A549 (cell line): ENCODE measurements at regions not wholly inside any gene's neighbourhood (a gene's known extent, or its start where the extent isn't known, plus 50 kb on each side); places are given as distances from the start of the nearest gene placed in this dataset.

ENCODE experiments used
- BHLHE40 ChIP-seq: IDR thresholded peaks from 2 replicates; pipeline ENCODE4 v1.6.1; 2012; ENCODE audit warnings: low read depth, low read length, inconsistent platforms
- CHD2 ChIP-seq: fragments of 150-350 bp; IDR thresholded peaks from 2 replicates; pipeline ENCODE4 v1.6.1; 2014; ENCODE audit warnings: low read length; ENCODE audit not compliant: partially characterized antibody
- CHD4 ChIP-seq: fragments of 200-600 bp; sonication (generic); IDR thresholded peaks from 2 replicates; pipeline ENCODE4 v1.6.1; 2016; ENCODE audit warnings: antibody characterized with exemption, mild to moderate bottlenecking, borderline replicate concordance
- CTCF ChIP-seq: fragments of >200 bp; sonication (Bioruptor Twin); formaldehyde crosslinking; IDR thresholded peaks from 3 replicates; pipeline ENCODE4 v1.5.1; 2016
- FOSL2 ChIP-seq, 2 experiments: fragments of 450-650 bp in 1 of 2; fragments of >200 bp in 1 of 2; sonication (Bioruptor Twin) in 1 of 2; formaldehyde crosslinking; IDR thresholded peaks; 2 replicates each; pipeline versions ENCODE4 v1.5.0 to v1.6.1; 2016 to 2020; ENCODE audit warnings: mild to moderate bottlenecking in 1 of 2, moderate library complexity in 1 of 2
- NR3C1 ChIP-seq: fragments of >200 bp; sonication (Bioruptor Twin); formaldehyde crosslinking; IDR thresholded peaks from 3 replicates; pipeline ENCODE4 v1.6.1; 2017
- POLR2A ChIP-seq: IDR thresholded peaks from 2 replicates; pipeline ENCODE4 v1.6.1; 2012; ENCODE audit warnings: mild to moderate bottlenecking, low read length
- POLR2AphosphoS2 ChIP-seq: conservative IDR thresholded peaks from 2 replicates; pipeline ENCODE4 v1.6.1; 2012; ENCODE audit warnings: low read length, improper control_type of control experiment, inconsistent platforms
- RFX5 ChIP-seq: fragments of 450-650 bp; IDR thresholded peaks from 2 replicates; pipeline ENCODE4 v1.7.1; 2014; ENCODE audit warnings: antibody characterized with exemption, mild to moderate bottlenecking, moderate library complexity
- USF2 ChIP-seq: fragments of 450-650 bp; IDR thresholded peaks from 2 replicates; pipeline ENCODE4 v1.6.1; 2014; ENCODE audit warnings: antibody characterized with exemption

GRCh38 chr5:110977915-110978314, 93.6 kb upstream of the TSLP start:
- TF ChIP-seq CTCF (no peak), BHLHE40 (no peak), FOSL2 (IDR thresholded peaks at IDR 0.05) (no peak), FOSL2 (CRISPR knock-in tag; IDR thresholded peaks at IDR 0.05) (no peak), POLR2AphosphoS2 (no peak), RFX5 (no peak), CHD4 (no peak), POLR2A (no peak), NR3C1 (no peak), CHD2 (no peak), USF2 (no peak)
